ENCODE measurements at regions not wholly inside any gene's neighbourhood (a gene's known extent, or its start where the extent isn't known, plus 50 kb on each side); places are given as distances from the start of the nearest gene placed in this dataset.
"Not testable (repeated sequence)": the region's sequence is repeated elsewhere in the genome, so short reads cannot be mapped to it uniquely, and the experiment has no call there.

- TF ChIP-seq CTCF (IDR thresholded peaks at IDR 0.05) (no peak), POLR2A (IDR thresholded peaks at IDR 0.05) (no peak)
- no peaks in the 10 kb centered on the region for H3K9me3 ChIP-seq
- 40 to 52% methylated on average over 6 to 9 of the region's 16 CpGs for WGBS, 2 donors
Observed at GRCh38 chr10:56095506-56096225, 265.4 kb downstream of the ZWINT start.

GRCh38 chr10:56093645-56094044 lies 267.4 kb downstream of the ZWINT start:
- DNase-seq; H3K4me3 ChIP-seq; H3K36me3 ChIP-seq; intact Hi-C loops (cut with DNase I); H3K4me1 ChIP-seq; H3K27me3 ChIP-seq; H3K9me3 ChIP-seq; H3K27ac ChIP-seq: not testable (repeated sequence)

More at GRCh38 chr10:56095506-56096225, 265.4 kb downstream of the ZWINT start:
- Histone ChIP-seq H3K4me3 (no peak overlapping the region), H3K27me3 (no peaks in the 10 kb centered on the region), H3K4me1 (no peaks in the 10 kb centered on the region), H3K27ac (no peak overlapping the region), H3K36me3 (no peaks in the 10 kb centered on the region)
- intact Hi-C loops (cut with DNase I): no loop called here
- no peak for DNase-seq

GRCh38 chr10:56091872-56092271 lies 269.2 kb downstream of the ZWINT start:
- Histone ChIP-seq H3K27me3 (no peaks in the 10 kb centered on the region), H3K9me3 (no peaks in the 10 kb centered on the region), H3K36me3 (no peaks in the 10 kb centered on the region), H3K4me3 (no peak overlapping the region), H3K27ac (no peak overlapping the region), H3K4me1 (no peaks in the 10 kb centered on the region)
- no peak for TF ChIP-seq POLR2A (IDR thresholded peaks at IDR 0.05)
- no peak for TF ChIP-seq CTCF (IDR thresholded peaks at IDR 0.05)
- intact Hi-C loops (cut with DNase I): no loop called here
- DNase-seq: no peak

GRCh38 chr10:56090914-56091540 lies 270.0 kb downstream of the ZWINT start:
- H3K27ac ChIP-seq: no peak overlapping the region
- no peaks in the 10 kb centered on the region for H3K27me3 ChIP-seq
- no peaks in the 10 kb centered on the region for H3K36me3 ChIP-seq
- TF ChIP-seq POLR2A (IDR thresholded peaks at IDR 0.05) (no peak), CTCF (IDR thresholded peaks at IDR 0.05) (no peak)
- H3K4me1 ChIP-seq: no peaks in the 10 kb centered on the region
- no peak for DNase-seq
- H3K9me3 ChIP-seq: no peaks in the 10 kb centered on the region
- WGBS, 2 donors: 27 to 62% methylated on average over 1 to 2 of the region's 3 CpGs
- H3K4me3 ChIP-seq: no peak overlapping the region
- intact Hi-C loops (cut with DNase I): no loop called here

GRCh38 chr10:56085406-56086122 lies 275.5 kb downstream of the ZWINT start:
- no peak overlapping the region for H3K4me3 ChIP-seq
- H3K27ac ChIP-seq: no peak overlapping the region
- no peaks in the 10 kb centered on the region for H3K9me3 ChIP-seq
- no peak for DNase-seq
- TF ChIP-seq POLR2A (IDR thresholded peaks at IDR 0.05): no peak
- no peak for TF ChIP-seq CTCF (IDR thresholded peaks at IDR 0.05)
- intact Hi-C loops (cut with DNase I): no loop called here
- H3K4me1 ChIP-seq: no peaks in the 10 kb centered on the region
- no peaks in the 10 kb centered on the region for H3K36me3 ChIP-seq
- no peaks in the 10 kb centered on the region for H3K27me3 ChIP-seq
- WGBS, 2 donors: 42 to 61% methylated on average over 1 of the region's 1 CpG

All from esophagus squamous epithelium (tissue), 5 donors.